ENCODE measurements at regions not wholly inside any gene's neighbourhood (a gene's known extent, or its start where the extent isn't known, plus 50 kb on each side); places are given as distances from the start of the nearest gene placed in this dataset.

DNA sequence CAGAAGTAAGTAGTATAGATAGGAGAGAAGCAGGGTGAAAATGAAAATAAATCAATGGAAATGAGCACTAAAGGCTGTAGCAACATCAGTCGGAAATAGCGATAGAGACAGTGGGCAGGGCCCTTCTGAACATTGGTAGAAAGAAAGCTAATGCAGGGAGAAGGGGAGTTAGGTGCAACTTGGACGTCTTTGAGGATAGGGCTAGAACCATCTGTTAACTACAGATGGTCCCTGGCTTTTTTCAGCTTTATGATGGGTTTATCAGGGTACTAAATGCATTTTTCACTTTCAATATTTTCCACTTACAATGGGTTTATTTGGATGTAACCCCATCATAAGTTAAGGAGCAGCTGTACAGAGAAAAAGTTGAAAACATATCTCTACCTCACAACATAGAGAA, 72.8 kb upstream of the CNR1 start:
- H3K27ac ChIP-seq (ENCODE audit: control insufficient read depth, insufficient read depth) = no peak overlapping the region
- ChIA-PET CTCF (interaction anchor here (0.6 to 3.5 kb wide), 7 partner anchors 71 to 1099 kb away, joined by 3 to 45 read pairs (median 7); no protein-coding TSS in a partner anchor), POLR2A (no interaction called here), SMC1A (ENCODE audit: uncharacterized antibody, unreplicated experiment) (interaction anchor here (0.7 to 3.5 kb wide), 7 partner anchors 67 to 631 kb away, joined by 3 to 39 read pairs (median 11); no protein-coding TSS in a partner anchor), RAD21 (ENCODE audit: unreplicated experiment) (interaction anchor here (0.7 to 2.4 kb wide), 6 partner anchors 309 to 846 kb away, joined by 3 to 21 read pairs (median 6); no protein-coding TSS in a partner anchor)
- ATAC-seq (no peak), FAIRE-seq (no peak), DNase-seq (ENCODE audit: low read depth, low spot score) (no peak)
- no peak for TF ChIP-seq RAD51 (IDR thresholded peaks at IDR 0.05)
- TF ChIP-seq IKZF1 (conservative IDR thresholded peaks at IDR 0.05) = no peak
- TF ChIP-seq FOS (IDR thresholded peaks at IDR 0.05; ENCODE audit: borderline replicate concordance, extremely low read depth, insufficient read length) = no peak
- TF ChIP-seq CREM (IDR thresholded peaks at IDR 0.05; ENCODE audit: low read depth) = no peak
- TF ChIP-seq STAT3 (IDR thresholded peaks at IDR 0.05; ENCODE audit: low read depth, low read length) = no peak
- no peak for TF ChIP-seq PAX8 (IDR thresholded peaks at IDR 0.05)
- TF ChIP-seq, protein P1, sequence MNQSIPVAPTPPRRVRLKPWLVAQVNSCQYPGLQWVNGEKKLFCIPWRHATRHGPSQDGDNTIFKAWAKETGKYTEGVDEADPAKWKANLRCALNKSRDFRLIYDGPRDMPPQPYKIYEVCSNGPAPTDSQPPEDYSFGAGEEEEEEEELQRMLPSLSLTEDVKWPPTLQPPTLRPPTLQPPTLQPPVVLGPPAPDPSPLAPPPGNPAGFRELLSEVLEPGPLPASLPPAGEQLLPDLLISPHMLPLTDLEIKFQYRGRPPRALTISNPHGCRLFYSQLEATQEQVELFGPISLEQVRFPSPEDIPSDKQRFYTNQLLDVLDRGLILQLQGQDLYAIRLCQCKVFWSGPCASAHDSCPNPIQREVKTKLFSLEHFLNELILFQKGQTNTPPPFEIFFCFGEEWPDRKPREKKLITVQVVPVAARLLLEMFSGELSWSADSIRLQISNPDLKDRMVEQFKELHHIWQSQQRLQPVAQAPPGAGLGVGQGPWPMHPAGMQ (IDR thresholded peaks at IDR 0.05; ENCODE audit: borderline replicate concordance) = no peak
- no peak for TF ChIP-seq MTA3 (IDR thresholded peaks at IDR 0.05; ENCODE audit: borderline replicate concordance, low read length)
- TF ChIP-seq HCFC1 (IDR thresholded peaks at IDR 0.05; ENCODE audit: low read length) = no peak
- TF ChIP-seq BMI1 (IDR thresholded peaks at IDR 0.05; ENCODE audit: borderline replicate concordance) = no peak
- TF ChIP-seq SMAD1 (IDR thresholded peaks at IDR 0.05; ENCODE audit: low read depth, partially characterized antibody) = no peak
- no peak for TF ChIP-seq HDGF (IDR thresholded peaks at IDR 0.05)
- TF ChIP-seq, protein P2, sequence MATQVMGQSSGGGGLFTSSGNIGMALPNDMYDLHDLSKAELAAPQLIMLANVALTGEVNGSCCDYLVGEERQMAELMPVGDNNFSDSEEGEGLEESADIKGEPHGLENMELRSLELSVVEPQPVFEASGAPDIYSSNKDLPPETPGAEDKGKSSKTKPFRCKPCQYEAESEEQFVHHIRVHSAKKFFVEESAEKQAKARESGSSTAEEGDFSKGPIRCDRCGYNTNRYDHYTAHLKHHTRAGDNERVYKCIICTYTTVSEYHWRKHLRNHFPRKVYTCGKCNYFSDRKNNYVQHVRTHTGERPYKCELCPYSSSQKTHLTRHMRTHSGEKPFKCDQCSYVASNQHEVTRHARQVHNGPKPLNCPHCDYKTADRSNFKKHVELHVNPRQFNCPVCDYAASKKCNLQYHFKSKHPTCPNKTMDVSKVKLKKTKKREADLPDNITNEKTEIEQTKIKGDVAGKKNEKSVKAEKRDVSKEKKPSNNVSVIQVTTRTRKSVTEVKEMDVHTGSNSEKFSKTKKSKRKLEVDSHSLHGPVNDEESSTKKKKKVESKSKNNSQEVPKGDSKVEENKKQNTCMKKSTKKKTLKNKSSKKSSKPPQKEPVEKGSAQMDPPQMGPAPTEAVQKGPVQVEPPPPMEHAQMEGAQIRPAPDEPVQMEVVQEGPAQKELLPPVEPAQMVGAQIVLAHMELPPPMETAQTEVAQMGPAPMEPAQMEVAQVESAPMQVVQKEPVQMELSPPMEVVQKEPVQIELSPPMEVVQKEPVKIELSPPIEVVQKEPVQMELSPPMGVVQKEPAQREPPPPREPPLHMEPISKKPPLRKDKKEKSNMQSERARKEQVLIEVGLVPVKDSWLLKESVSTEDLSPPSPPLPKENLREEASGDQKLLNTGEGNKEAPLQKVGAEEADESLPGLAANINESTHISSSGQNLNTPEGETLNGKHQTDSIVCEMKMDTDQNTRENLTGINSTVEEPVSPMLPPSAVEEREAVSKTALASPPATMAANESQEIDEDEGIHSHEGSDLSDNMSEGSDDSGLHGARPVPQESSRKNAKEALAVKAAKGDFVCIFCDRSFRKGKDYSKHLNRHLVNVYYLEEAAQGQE (IDR thresholded peaks at IDR 0.05; ENCODE audit: low read depth, low read length) = no peak
- TF ChIP-seq SREBF1 (IDR thresholded peaks at IDR 0.05; ENCODE audit: low read length) = no peak
- TF ChIP-seq KAT2A (conservative IDR thresholded peaks at IDR 0.05; ENCODE audit: control insufficient read depth, low read depth, low read length) = no peak
- no peaks in the 10 kb centered on the region for H3K79me2 ChIP-seq (ENCODE audit: control insufficient read depth, insufficient read depth, low read length)
- H3K36me3 ChIP-seq (ENCODE audit: control insufficient read depth in 2 of 2, insufficient read depth in 2 of 2, low read length in 1 of 2) = no peaks in the 10 kb centered on the region
- peaks cover 3% of the 10 kb centered on the region; the same call in 1 of the 2 replicates for H3K4me1 ChIP-seq (ENCODE audit: control insufficient read depth, insufficient read depth, low read length)
- H3K9me3 ChIP-seq (replicated peaks; ENCODE audit: control insufficient read depth, insufficient read depth, low read length) = no peaks in the 10 kb centered on the region
- intact Hi-C loops (cut with micrococcal nuclease; ENCODE audit: unreplicated experiment) = loop anchor here (1.0 to 5.0 kb wide), 7 partner anchors 72 to 846 kb away; partner anchors contain the start of gene CNR1
- H3K4me2 ChIP-seq (ENCODE audit: control insufficient read depth, insufficient read depth) = no peak overlapping the region
- no peak overlapping the region for H2AFZ ChIP-seq (ENCODE audit: control insufficient read depth, low read depth, low read length)
- H3K27me3 ChIP-seq (replicated peaks in 1 of 2; ENCODE audit: control insufficient read depth in 2 of 2, insufficient read depth in 2 of 2, low read length in 1 of 2) = no peaks in the 10 kb centered on the region
- H4K20me1 ChIP-seq (ENCODE audit: control insufficient read depth, insufficient read depth) = no peaks in the 10 kb centered on the region
- no TSS peak for BruUV-seq (replicated peaks)
- in situ Hi-C loops (cut with MboI) = loop anchor here (5.0 to 10.0 kb wide), 2 partner anchors 307 to 404 kb away; no protein-coding TSS in a partner anchor
- H3K4me3 ChIP-seq = no peak overlapping the region
- 41% methylated on average over 3 of the region's 3 CpGs for WGBS (ENCODE audit: insufficient coverage, insufficient replicate concordance, low lambda C conversion rate, missing lambda C conversion rate)
- H3K9ac ChIP-seq (ENCODE audit: control insufficient read depth, insufficient read depth, low read length) = no peak overlapping the region
